GM21737 (cell line): ENCODE measurements at regions not wholly inside any gene's neighbourhood (a gene's known extent, or its start where the extent isn't known, plus 50 kb on each side); places are given as distances from the start of the nearest gene placed in this dataset.
"Not testable (repeated sequence)": the region's sequence is repeated elsewhere in the genome, so short reads cannot be mapped to it uniquely, and the experiment has no call there.

Source experiments
- ATAC-seq: cut with Tn5 transposase; IDR thresholded peaks from one replicate; pipeline ENCODE4 v1.9.1; 2021; ENCODE audit warnings: mild to moderate bottlenecking, moderate library complexity; ENCODE audit not compliant: unreplicated experiment

GRCh38 chr18:29780816-29781215 is 1261.7 kb downstream of the DSC3 start:
- ATAC-seq: no peak

- ATAC-seq: no peak
Observed at GRCh38 chr18:29779096-29779495, 1263.4 kb downstream of the DSC3 start.

GRCh38 chr18:29753379-29753778 is 1289.2 kb downstream of the DSC3 start:
- ATAC-seq: no peak

GRCh38 chr18:29749704-29750103 is 1292.8 kb downstream of the DSC3 start:
- no peak for ATAC-seq

- ATAC-seq: no peak
Observed at GRCh38 chr18:29741461-29741860, 1301.1 kb downstream of the DSC3 start.

GRCh38 chr18:29737620-29738019 is 1304.9 kb downstream of the DSC3 start:
- ATAC-seq: no peak

GRCh38 chr18:29737190-29737589 is 1305.4 kb downstream of the DSC3 start:
- ATAC-seq: no peak

GRCh38 chr18:29730073-29730472 is 1312.5 kb downstream of the DSC3 start:
- ATAC-seq: no peak

GRCh38 chr18:29726646-29727045 is 1315.9 kb downstream of the DSC3 start:
- no peak for ATAC-seq

GRCh38 chr18:29723486-29723885 is 1319.1 kb downstream of the DSC3 start:
- ATAC-seq: not testable (repeated sequence)

- not testable (repeated sequence) for ATAC-seq
Observed at GRCh38 chr18:29715960-29716359, 1326.6 kb downstream of the DSC3 start.

- no peak for ATAC-seq
Observed at GRCh38 chr18:29712785-29713184, 1329.8 kb downstream of the DSC3 start.

GRCh38 chr18:29711932-29712331 is 1330.6 kb downstream of the DSC3 start:
- no peak for ATAC-seq

GRCh38 chr18:29693334-29693733 is 1349.2 kb downstream of the DSC3 start:
- ATAC-seq: no peak

- ATAC-seq: no peak
Observed at GRCh38 chr18:29681578-29681977, 1361.0 kb downstream of the DSC3 start.

GRCh38 chr18:29664278-29665036 is 1378.1 kb downstream of the DSC3 start:
- ATAC-seq: no peak

- ATAC-seq: no peak
Observed at GRCh38 chr18:29661924-29662323, 1380.6 kb downstream of the DSC3 start.

- ATAC-seq: no peak
Observed at GRCh38 chr18:29660777-29661176, 1381.8 kb downstream of the DSC3 start.

GRCh38 chr18:29653671-29654215 is 1388.8 kb downstream of the DSC3 start:
- no peak for ATAC-seq

- ATAC-seq: no peak
Observed at GRCh38 chr18:29652797-29653196, 1389.7 kb downstream of the DSC3 start.

- no peak for ATAC-seq
Observed at GRCh38 chr18:29651122-29651680, 1391.3 kb downstream of the DSC3 start.

GRCh38 chr18:29648891-29649290 is 1393.7 kb downstream of the DSC3 start:
- no peak for ATAC-seq
